Activated T-cell treated with anti-CD3 and anti-CD28 coated beads, Interleukin-2, amount 50 U/mL, for 24 hours (primary cell): ENCODE measurements at regions not wholly inside any gene's neighbourhood (a gene's known extent, or its start where the extent isn't known, plus 50 kb on each side); places are given as distances from the start of the nearest gene placed in this dataset.

Experiments used
- DNase-seq: peaks from one replicate; pipeline ENCODE4 v3.0.0-alpha.2; 2020
- H3K27ac Mint-ChIP-seq: 2 replicates; pipeline ENCODE4 v1.8.0; 2020; ENCODE audit warnings: mild to moderate bottlenecking, mixed read lengths
- H3K27me3 Mint-ChIP-seq: 2 replicates; pipeline ENCODE4 v1.8.0; 2020; ENCODE audit warnings: mixed read lengths
- H3K36me3 Mint-ChIP-seq: 2 replicates; pipeline ENCODE4 v1.8.0; 2020; ENCODE audit warnings: low read depth, mixed read lengths
- H3K4me1 Mint-ChIP-seq: 2 replicates; pipeline ENCODE4 v1.8.0; 2020; ENCODE audit warnings: low read depth, mixed read lengths
- H3K4me3 Mint-ChIP-seq: 2 replicates; pipeline ENCODE4 v1.8.0; 2020; ENCODE audit warnings: mild to moderate bottlenecking, moderate library complexity, mixed read lengths
- H3K9me3 Mint-ChIP-seq: 2 replicates; pipeline ENCODE4 v1.8.0; 2020; ENCODE audit warnings: mixed read lengths

GRCh38 chr2:12795851-12796250 lies 79.1 kb downstream of the TRIB2 start:
- Mint-ChIP-seq H3K36me3 (peaks cover 2% of the 10 kb centered on the region), H3K27me3 (no peaks in the 10 kb centered on the region), H3K4me3 (no peak overlapping the region), H3K4me1 (peaks cover 11% of the 10 kb centered on the region), H3K9me3 (peaks cover 12% of the 10 kb centered on the region), H3K27ac (no peak overlapping the region)
- DNase-seq: no peak

- H3K27me3 Mint-ChIP-seq: no peaks in the 10 kb centered on the region
- no peak overlapping the region for H3K27ac Mint-ChIP-seq
- peaks cover 2% of the 10 kb centered on the region for H3K36me3 Mint-ChIP-seq
- no peak for DNase-seq
- no peak overlapping the region for H3K4me3 Mint-ChIP-seq
- peaks cover 18% of the 10 kb centered on the region for H3K9me3 Mint-ChIP-seq
- peaks cover 11% of the 10 kb centered on the region for H3K4me1 Mint-ChIP-seq
These were observed 79.9 kb downstream of the TRIB2 start for GRCh38 chr2:12796657-12797056.

GRCh38 chr2:12797815-12798214 lies 81.1 kb downstream of the TRIB2 start:
- Mint-ChIP-seq H3K4me3 (no peak overlapping the region), H3K36me3 (peaks cover 2% of the 10 kb centered on the region), H3K27me3 (no peaks in the 10 kb centered on the region), H3K9me3 (peaks cover 25% of the 10 kb centered on the region), H3K4me1 (peaks cover 11% of the 10 kb centered on the region), H3K27ac (no peak overlapping the region)
- no peak for DNase-seq

- peaks cover 25% of the 10 kb centered on the region for H3K9me3 Mint-ChIP-seq
- DNase-seq: no peak
These were observed 86.9 kb downstream of the TRIB2 start for GRCh38 chr2:12803607-12804006.

GRCh38 chr2:12804091-12804856 lies 87.5 kb downstream of the TRIB2 start:
- H3K4me1 Mint-ChIP-seq: peaks cover 6% of the 10 kb centered on the region
- H3K4me3 Mint-ChIP-seq: no peak overlapping the region
- peaks cover 25% of the 10 kb centered on the region for H3K9me3 Mint-ChIP-seq
- no peak for DNase-seq
- no peak overlapping the region for H3K27ac Mint-ChIP-seq
- H3K36me3 Mint-ChIP-seq: peaks cover 2% of the 10 kb centered on the region
- H3K27me3 Mint-ChIP-seq: peaks cover 15% of the 10 kb centered on the region

More at GRCh38 chr2:12803607-12804006, 86.9 kb downstream of the TRIB2 start:
- Mint-ChIP-seq H3K4me3 (no peak overlapping the region), H3K4me1 (peaks cover 6% of the 10 kb centered on the region), H3K27me3 (peaks cover 15% of the 10 kb centered on the region), H3K27ac (no peak overlapping the region), H3K36me3 (peaks cover 2% of the 10 kb centered on the region)

GRCh38 chr2:12805033-12805432 lies 88.3 kb downstream of the TRIB2 start:
- Mint-ChIP-seq H3K27ac (no peak overlapping the region), H3K4me1 (peaks cover 6% of the 10 kb centered on the region), H3K9me3 (peaks cover 21% of the 10 kb centered on the region), H3K4me3 (no peak overlapping the region), H3K27me3 (peaks cover 15% of the 10 kb centered on the region), H3K36me3 (peaks cover 2% of the 10 kb centered on the region)
- DNase-seq: no peak

GRCh38 chr2:12806549-12807242 lies 90.0 kb downstream of the TRIB2 start:
- Mint-ChIP-seq H3K4me1 (peaks cover 6% of the 10 kb centered on the region), H3K36me3 (no peaks in the 10 kb centered on the region), H3K27me3 (peaks cover 15% of the 10 kb centered on the region), H3K27ac (no peak overlapping the region), H3K4me3 (no peak overlapping the region), H3K9me3 (peaks cover 6% of the 10 kb centered on the region)
- DNase-seq: no peak

DNA sequence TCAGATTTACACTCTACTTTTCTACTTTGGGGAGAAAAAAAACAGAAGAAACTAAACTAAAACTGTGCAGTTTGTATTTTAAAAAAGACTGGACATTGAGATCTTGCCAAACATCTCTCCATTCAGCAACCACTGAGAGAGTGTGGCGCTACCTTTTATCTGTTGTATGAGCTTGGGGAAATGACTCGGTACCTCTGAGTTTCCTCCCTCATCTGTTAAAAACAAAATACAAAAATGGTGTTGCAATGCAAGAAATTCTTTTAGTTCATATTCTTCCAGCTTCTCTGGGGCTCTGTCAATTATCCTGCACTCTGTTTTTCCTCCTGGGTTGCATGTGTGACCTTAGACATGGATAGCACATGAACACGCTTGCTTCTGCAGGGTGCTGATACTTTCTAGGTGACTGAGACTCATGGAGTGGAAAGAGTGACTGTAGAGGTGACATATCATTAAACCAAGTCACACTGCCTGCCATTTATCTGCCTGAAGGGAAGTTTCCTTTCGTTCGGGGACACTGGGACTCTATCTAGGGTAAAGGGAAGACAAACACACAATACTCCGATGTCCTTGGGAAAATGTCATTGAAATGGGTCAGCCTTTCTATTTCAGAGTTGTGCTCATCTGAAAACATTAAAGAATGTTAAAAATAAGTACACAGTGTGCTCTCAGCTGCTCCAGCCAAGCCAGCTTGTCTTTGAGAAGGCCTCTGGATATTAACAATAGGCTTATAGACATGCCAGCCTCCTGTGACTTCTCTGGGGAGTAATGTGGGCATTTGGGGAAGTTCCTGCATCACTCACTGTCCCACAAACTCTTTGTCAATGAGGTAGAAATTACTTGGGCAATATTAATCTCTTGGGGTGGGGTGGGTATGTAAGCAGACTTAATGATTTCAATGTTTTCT lies 91.4 kb downstream of the TRIB2 start:
- Mint-ChIP-seq H3K36me3 (no peaks in the 10 kb centered on the region), H3K27ac (no peak overlapping the region), H3K27me3 (peaks cover 15% of the 10 kb centered on the region), H3K4me1 (peaks cover 6% of the 10 kb centered on the region), H3K9me3 (no peaks in the 10 kb centered on the region), H3K4me3 (no peak overlapping the region)
- DNase-seq: no peak

DNA sequence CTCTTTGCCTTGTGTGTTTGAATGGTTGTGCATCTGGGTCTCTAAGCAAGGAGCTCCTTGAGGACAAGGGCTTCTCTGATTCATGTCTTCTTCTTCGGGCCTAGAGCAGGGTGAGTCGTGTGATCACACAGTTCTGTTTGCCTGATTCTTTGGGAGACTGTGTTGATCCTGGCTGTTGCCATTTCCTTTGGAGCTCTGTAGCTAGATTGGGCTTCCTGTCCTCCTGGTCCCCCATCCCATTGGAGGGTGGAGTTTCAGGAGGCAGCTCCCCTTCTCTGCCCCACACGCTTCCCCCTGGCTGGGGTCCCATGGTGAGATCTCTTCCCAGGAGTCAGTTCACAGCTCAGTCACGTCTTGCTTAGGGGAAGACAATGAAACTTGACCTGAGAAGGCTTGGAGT lies 92.8 kb downstream of the TRIB2 start:
- Mint-ChIP-seq H3K36me3 (no peaks in the 10 kb centered on the region), H3K4me1 (peaks cover 6% of the 10 kb centered on the region), H3K9me3 (no peaks in the 10 kb centered on the region), H3K27me3 (peaks cover 15% of the 10 kb centered on the region), H3K27ac (no peak overlapping the region), H3K4me3 (no peak overlapping the region)
- no peak for DNase-seq

DNA sequence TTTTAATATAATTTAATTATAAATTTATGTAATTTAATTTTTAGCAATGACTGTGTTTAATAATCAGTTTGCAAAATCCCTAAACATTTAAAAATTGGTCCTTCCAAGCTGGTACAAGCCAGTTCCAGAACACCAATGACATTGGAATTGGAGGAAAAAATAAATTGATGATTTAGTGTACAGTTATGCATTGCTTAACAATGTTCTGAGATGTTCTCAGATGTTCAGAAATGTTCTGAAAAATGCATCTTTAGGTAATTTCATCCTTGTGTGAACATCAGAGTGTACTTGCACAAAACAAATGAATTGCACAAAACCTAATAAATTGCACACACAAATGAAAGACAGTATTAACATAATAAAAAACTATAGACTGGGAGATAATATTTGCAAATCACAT lies 95.2 kb downstream of the TRIB2 start:
- peaks cover 5% of the 10 kb centered on the region for H3K27me3 Mint-ChIP-seq
- peaks cover 22% of the 10 kb centered on the region for H3K4me1 Mint-ChIP-seq
- DNase-seq: no peak
- H3K9me3 Mint-ChIP-seq: no peaks in the 10 kb centered on the region
- no peaks in the 10 kb centered on the region for H3K36me3 Mint-ChIP-seq
- no peak overlapping the region for H3K27ac Mint-ChIP-seq
- no peak overlapping the region for H3K4me3 Mint-ChIP-seq

DNA sequence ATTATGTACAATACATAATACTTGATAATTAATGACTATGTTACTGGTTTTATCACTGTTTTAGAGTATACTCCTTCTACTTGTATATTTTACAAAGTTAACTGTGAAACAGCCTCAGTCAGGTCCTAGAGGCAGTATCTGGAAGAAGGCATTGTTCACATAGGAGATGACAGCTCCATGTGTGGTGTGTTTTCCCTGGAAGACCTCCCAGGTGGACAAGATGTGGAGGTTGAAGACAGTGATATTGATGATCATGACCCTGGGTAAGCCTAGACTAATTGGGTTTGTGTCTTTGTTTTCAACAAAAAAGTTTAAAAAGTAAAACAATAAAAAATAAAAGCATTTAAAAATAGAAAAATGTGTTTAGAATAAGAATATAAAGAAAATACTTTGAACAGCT lies 96.4 kb downstream of the TRIB2 start:
- no peak for DNase-seq
- Mint-ChIP-seq H3K36me3 (no peaks in the 10 kb centered on the region), H3K9me3 (no peaks in the 10 kb centered on the region), H3K4me3 (no peak overlapping the region), H3K4me1 (peaks cover 30% of the 10 kb centered on the region), H3K27me3 (no peaks in the 10 kb centered on the region), H3K27ac (no peak overlapping the region)

- no peak overlapping the region for H3K27ac Mint-ChIP-seq
These were observed 99.9 kb downstream of the TRIB2 start for GRCh38 chr2:12816379-12817306.

GRCh38 chr2:12817870-12818269 lies 101.1 kb downstream of the TRIB2 start:
- H3K27me3 Mint-ChIP-seq: no peaks in the 10 kb centered on the region
- no peaks in the 10 kb centered on the region for H3K9me3 Mint-ChIP-seq
- no peak overlapping the region for H3K27ac Mint-ChIP-seq
- no peak overlapping the region for H3K4me3 Mint-ChIP-seq
- DNase-seq: no peak
- H3K4me1 Mint-ChIP-seq: peaks cover 63% of the 10 kb centered on the region
- H3K36me3 Mint-ChIP-seq: no peaks in the 10 kb centered on the region

More at GRCh38 chr2:12816379-12817306, 99.9 kb downstream of the TRIB2 start:
- Mint-ChIP-seq H3K4me1 (peaks cover 56% of the 10 kb centered on the region), H3K9me3 (no peaks in the 10 kb centered on the region), H3K4me3 (no peak overlapping the region), H3K27me3 (no peaks in the 10 kb centered on the region), H3K36me3 (no peaks in the 10 kb centered on the region)
- no peak for DNase-seq
